GM23338 (cell line): ENCODE measurements at regions not wholly inside any gene's neighbourhood (a gene's known extent, or its start where the extent isn't known, plus 50 kb on each side); places are given as distances from the start of the nearest gene placed in this dataset.

Source experiments
- ATAC-seq: fragments of 200-7000 bp; cut with Tn5 transposase; 3 replicates; pipeline ENCODE4 v1.9.1; 2020
- DNase-seq: peaks from one replicate; pipeline ENCODE4 v3.0.0-alpha.2; 2015; ENCODE audit warnings: low spot score
- H2AFZ ChIP-seq: fragments of 200-600 bp; sonication (generic); 2 replicates; pipeline ENCODE4 v1.8.0; 2016; ENCODE audit warnings: antibody characterized with exemption, mild to moderate bottlenecking, moderate library complexity
- H3F3A ChIP-seq: fragments of 200-600 bp; sonication (generic); replicated peaks from 2 replicates; pipeline ENCODE4 v1.8.0; 2017; ENCODE audit warnings: antibody characterized with exemption, mixed run types, low read depth
- H3K27ac ChIP-seq: fragments of 200-600 bp; sonication (generic); 2 replicates; pipeline ENCODE4 v1.6.1; 2016; ENCODE audit warnings: low read depth
- H3K27me3 ChIP-seq: fragments of 200-600 bp; sonication (generic); 2 replicates; pipeline ENCODE4 v1.8.0; 2016; ENCODE audit warnings: mild to moderate bottlenecking, mixed run types, moderate library complexity; ENCODE audit not compliant: insufficient read depth
- H3K36me3 ChIP-seq: fragments of 200-600 bp; sonication (generic); 2 replicates; pipeline ENCODE4 v1.8.0; 2016; ENCODE audit warnings: mild to moderate bottlenecking; ENCODE audit not compliant: insufficient read depth
- H3K4me1 ChIP-seq: fragments of 200-600 bp; sonication (generic); 2 replicates; pipeline ENCODE4 v1.8.0; 2016; ENCODE audit warnings: mild to moderate bottlenecking, moderate library complexity; ENCODE audit not compliant: insufficient read depth
- H3K4me2 ChIP-seq: fragments of 200-600 bp; sonication (generic); 2 replicates; pipeline ENCODE4 v1.7.1; 2017; ENCODE audit warnings: mixed run types
- H3K4me3 ChIP-seq: fragments of 200-600 bp; sonication (generic); 2 replicates; pipeline ENCODE4 v1.6.1; 2016; ENCODE audit warnings: mixed run types
- H3K79me2 ChIP-seq: fragments of 200-600 bp; sonication (generic); replicated peaks from 2 replicates; pipeline ENCODE4 v1.8.0; 2017; ENCODE audit warnings: mild to moderate bottlenecking; ENCODE audit not compliant: insufficient read depth
- H3K9me2 ChIP-seq: fragments of 200-600 bp; sonication (generic); 2 replicates; pipeline ENCODE4 v1.8.0; 2017; ENCODE audit not compliant: insufficient read depth
- H4K20me1 ChIP-seq: fragments of 200-600 bp; sonication (generic); replicated peaks from 2 replicates; pipeline ENCODE4 v1.8.0; 2017; ENCODE audit warnings: mild to moderate bottlenecking; ENCODE audit not compliant: insufficient read depth
- H3K27ac Mint-ChIP-seq: 2 replicates; pipeline ENCODE4 v1.8.0; 2020; ENCODE audit warnings: inconsistent platforms, mild to moderate bottlenecking, moderate library complexity, mixed read lengths
- H3K27me3 Mint-ChIP-seq: 3 replicates; pipeline ENCODE4 v1.8.0; 2022; ENCODE audit warnings: low read depth, mild to moderate bottlenecking, moderate library complexity, mixed read lengths, inconsistent platforms; ENCODE audit not compliant: insufficient read depth, poor library complexity
- H3K36me3 Mint-ChIP-seq: 3 replicates; pipeline ENCODE4 v1.8.0; 2021; ENCODE audit warnings: low read depth, mild to moderate bottlenecking, inconsistent platforms, moderate library complexity, mixed read lengths
- H3K4me1 Mint-ChIP-seq: 3 replicates; pipeline ENCODE4 v1.8.0; 2020; ENCODE audit warnings: mild to moderate bottlenecking, inconsistent platforms, mixed read lengths
- H3K4me3 Mint-ChIP-seq: 3 replicates; pipeline ENCODE4 v1.8.0; 2021; ENCODE audit warnings: moderate library complexity, mild to moderate bottlenecking, inconsistent platforms, mixed read lengths
- H3K9me3 Mint-ChIP-seq: 3 replicates; pipeline ENCODE4 v1.8.0; 2020; ENCODE audit warnings: moderate library complexity, mild to moderate bottlenecking, inconsistent platforms, mixed read lengths
- CREB1 ChIP-seq: fragments of 250-450 bp; sonication (Bioruptor Pico); IDR thresholded peaks from 2 replicates; pipeline ENCODE4 v1.5.0; 2020; ENCODE audit warnings: low read depth, mild to moderate bottlenecking, moderate library complexity
- EZH2 ChIP-seq: fragments of 200-600 bp; sonication (generic); IDR thresholded peaks from one replicate; pipeline ENCODE4 v1.8.0; 2017; ENCODE audit warnings: antibody characterized with exemption, mild to moderate bottlenecking, low read depth; ENCODE audit not compliant: unreplicated experiment
- EZH2phosphoT487 ChIP-seq: fragments of 200-600 bp; sonication (generic); IDR thresholded peaks from one replicate; pipeline ENCODE4 v1.8.1; 2018; ENCODE audit warnings: antibody characterized with exemption; ENCODE audit not compliant: unreplicated experiment
- JUNB ChIP-seq: IDR thresholded peaks from one replicate; pipeline ENCODE4 v1.6.1; 2016; ENCODE audit warnings: antibody characterized with exemption; ENCODE audit not compliant: unreplicated experiment
- NANOG ChIP-seq: IDR thresholded peaks from 2 replicates; pipeline ENCODE4 v1.6.1; 2016; ENCODE audit warnings: antibody characterized with exemption, borderline replicate concordance
- POLR2AphosphoS5 ChIP-seq: IDR thresholded peaks from 2 replicates; pipeline ENCODE4 v1.6.1; 2016; ENCODE audit warnings: antibody characterized with exemption, low read depth
- STAT1 ChIP-seq: IDR thresholded peaks from one replicate; pipeline ENCODE4 v1.6.1; 2016; ENCODE audit warnings: antibody characterized with exemption; ENCODE audit not compliant: unreplicated experiment
- ZNF114 ChIP-seq: fragments of 250-450 bp; sonication (Bioruptor Pico); IDR thresholded peaks from 2 replicates; pipeline ENCODE4 v1.5.0; 2020; ENCODE audit warnings: mild to moderate bottlenecking, moderate library complexity
- ZNF331 ChIP-seq: fragments of 250-450 bp; sonication (Bioruptor Pico); IDR thresholded peaks from 2 replicates; pipeline ENCODE4 v1.5.0; 2020; ENCODE audit warnings: low read depth, mild to moderate bottlenecking, moderate library complexity
- ZNF462 ChIP-seq: fragments of 250-450 bp; sonication (Bioruptor Pico); IDR thresholded peaks from 2 replicates; pipeline ENCODE4 v1.5.0; 2020; ENCODE audit warnings: mild to moderate bottlenecking, moderate library complexity
- TF ChIP-seq, protein P1 (sequence below): IDR thresholded peaks from one replicate; pipeline ENCODE4 v1.6.1; 2018; ENCODE audit warnings: antibody characterized with exemption; ENCODE audit not compliant: unreplicated experiment
- TF ChIP-seq, protein P2 (sequence below): IDR thresholded peaks from 2 replicates; pipeline ENCODE4 v1.6.1; 2016; ENCODE audit warnings: antibody characterized with exemption
- TF ChIP-seq, protein P3 (sequence below), 2 experiments: fragments of 200-600 bp in 1 of 2; sonication (generic) in 1 of 2; conservative IDR thresholded peaks; 2 replicates each; pipeline versions ENCODE4 v1.5.1 to v1.6.1; 2016 to 2017; ENCODE audit warnings: antibody characterized with exemption in 2 of 2, low read depth in 2 of 2, mild to moderate bottlenecking in 2 of 2, moderate library complexity in 1 of 2

DNA sequence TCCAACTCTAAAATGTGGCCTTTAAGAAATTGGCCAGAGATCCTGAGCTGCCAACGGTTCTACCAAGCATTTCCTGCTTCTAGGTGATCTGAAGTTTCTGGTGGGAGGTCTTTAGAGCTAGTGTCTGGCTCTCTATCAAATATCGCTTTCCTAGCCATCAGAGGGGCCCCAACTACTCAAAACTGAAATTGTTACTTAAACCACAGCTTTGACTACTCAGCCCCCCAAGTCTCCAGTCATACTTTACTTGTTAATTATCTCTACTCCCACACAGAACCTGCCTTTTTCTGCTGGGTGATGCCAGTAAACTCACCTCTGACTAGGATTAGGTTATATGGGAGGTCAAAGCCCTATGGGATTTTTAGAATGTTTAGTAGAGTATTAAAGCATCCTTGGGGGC lies 95.1 kb downstream of the FASLG start:
- Mint-ChIP-seq H3K27ac (no peak overlapping the region), H3K27me3 (peaks cover 2% of the 10 kb centered on the region), H3K36me3 (no peaks in the 10 kb centered on the region), H3K9me3 (no peaks in the 10 kb centered on the region), H3K4me1 (no peaks in the 10 kb centered on the region), H3K4me3 (no peak overlapping the region)
- no peaks in the 10 kb centered on the region for H3K36me3 ChIP-seq
- no peak overlapping the region for H3K4me3 ChIP-seq
- TF ChIP-seq CREB1 (CRISPR knock-in tag), result no peak
- TF ChIP-seq EZH2, result no peak
- no peak for TF ChIP-seq POLR2AphosphoS5
- TF ChIP-seq, protein P1, sequence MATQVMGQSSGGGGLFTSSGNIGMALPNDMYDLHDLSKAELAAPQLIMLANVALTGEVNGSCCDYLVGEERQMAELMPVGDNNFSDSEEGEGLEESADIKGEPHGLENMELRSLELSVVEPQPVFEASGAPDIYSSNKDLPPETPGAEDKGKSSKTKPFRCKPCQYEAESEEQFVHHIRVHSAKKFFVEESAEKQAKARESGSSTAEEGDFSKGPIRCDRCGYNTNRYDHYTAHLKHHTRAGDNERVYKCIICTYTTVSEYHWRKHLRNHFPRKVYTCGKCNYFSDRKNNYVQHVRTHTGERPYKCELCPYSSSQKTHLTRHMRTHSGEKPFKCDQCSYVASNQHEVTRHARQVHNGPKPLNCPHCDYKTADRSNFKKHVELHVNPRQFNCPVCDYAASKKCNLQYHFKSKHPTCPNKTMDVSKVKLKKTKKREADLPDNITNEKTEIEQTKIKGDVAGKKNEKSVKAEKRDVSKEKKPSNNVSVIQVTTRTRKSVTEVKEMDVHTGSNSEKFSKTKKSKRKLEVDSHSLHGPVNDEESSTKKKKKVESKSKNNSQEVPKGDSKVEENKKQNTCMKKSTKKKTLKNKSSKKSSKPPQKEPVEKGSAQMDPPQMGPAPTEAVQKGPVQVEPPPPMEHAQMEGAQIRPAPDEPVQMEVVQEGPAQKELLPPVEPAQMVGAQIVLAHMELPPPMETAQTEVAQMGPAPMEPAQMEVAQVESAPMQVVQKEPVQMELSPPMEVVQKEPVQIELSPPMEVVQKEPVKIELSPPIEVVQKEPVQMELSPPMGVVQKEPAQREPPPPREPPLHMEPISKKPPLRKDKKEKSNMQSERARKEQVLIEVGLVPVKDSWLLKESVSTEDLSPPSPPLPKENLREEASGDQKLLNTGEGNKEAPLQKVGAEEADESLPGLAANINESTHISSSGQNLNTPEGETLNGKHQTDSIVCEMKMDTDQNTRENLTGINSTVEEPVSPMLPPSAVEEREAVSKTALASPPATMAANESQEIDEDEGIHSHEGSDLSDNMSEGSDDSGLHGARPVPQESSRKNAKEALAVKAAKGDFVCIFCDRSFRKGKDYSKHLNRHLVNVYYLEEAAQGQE, result no peak
- no peak for TF ChIP-seq ZNF114 (CRISPR knock-in tag)
- no peak for TF ChIP-seq EZH2phosphoT487
- TF ChIP-seq STAT1, result no peak
- TF ChIP-seq, protein P2, sequence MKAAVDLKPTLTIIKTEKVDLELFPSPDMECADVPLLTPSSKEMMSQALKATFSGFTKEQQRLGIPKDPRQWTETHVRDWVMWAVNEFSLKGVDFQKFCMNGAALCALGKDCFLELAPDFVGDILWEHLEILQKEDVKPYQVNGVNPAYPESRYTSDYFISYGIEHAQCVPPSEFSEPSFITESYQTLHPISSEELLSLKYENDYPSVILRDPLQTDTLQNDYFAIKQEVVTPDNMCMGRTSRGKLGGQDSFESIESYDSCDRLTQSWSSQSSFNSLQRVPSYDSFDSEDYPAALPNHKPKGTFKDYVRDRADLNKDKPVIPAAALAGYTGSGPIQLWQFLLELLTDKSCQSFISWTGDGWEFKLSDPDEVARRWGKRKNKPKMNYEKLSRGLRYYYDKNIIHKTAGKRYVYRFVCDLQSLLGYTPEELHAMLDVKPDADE, result no peak
- no peak for TF ChIP-seq JUNB
- TF ChIP-seq ZNF462 (CRISPR knock-in tag), result no peak
- no peak for TF ChIP-seq NANOG
- TF ChIP-seq, protein P3, sequence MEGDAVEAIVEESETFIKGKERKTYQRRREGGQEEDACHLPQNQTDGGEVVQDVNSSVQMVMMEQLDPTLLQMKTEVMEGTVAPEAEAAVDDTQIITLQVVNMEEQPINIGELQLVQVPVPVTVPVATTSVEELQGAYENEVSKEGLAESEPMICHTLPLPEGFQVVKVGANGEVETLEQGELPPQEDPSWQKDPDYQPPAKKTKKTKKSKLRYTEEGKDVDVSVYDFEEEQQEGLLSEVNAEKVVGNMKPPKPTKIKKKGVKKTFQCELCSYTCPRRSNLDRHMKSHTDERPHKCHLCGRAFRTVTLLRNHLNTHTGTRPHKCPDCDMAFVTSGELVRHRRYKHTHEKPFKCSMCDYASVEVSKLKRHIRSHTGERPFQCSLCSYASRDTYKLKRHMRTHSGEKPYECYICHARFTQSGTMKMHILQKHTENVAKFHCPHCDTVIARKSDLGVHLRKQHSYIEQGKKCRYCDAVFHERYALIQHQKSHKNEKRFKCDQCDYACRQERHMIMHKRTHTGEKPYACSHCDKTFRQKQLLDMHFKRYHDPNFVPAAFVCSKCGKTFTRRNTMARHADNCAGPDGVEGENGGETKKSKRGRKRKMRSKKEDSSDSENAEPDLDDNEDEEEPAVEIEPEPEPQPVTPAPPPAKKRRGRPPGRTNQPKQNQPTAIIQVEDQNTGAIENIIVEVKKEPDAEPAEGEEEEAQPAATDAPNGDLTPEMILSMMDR (conservative IDR thresholded peaks at IDR 0.05; ENCODE audit: low read depth in 2 of 2), result no peak
- TF ChIP-seq ZNF331 (CRISPR knock-in tag), result no peak
- no peaks in the 10 kb centered on the region for H3K27me3 ChIP-seq
- no peaks in the 10 kb centered on the region for H3K79me2 ChIP-seq
- H2AFZ ChIP-seq, result no peak overlapping the region
- DNase-seq (no peak), ATAC-seq (no peak)
- no peaks in the 10 kb centered on the region for H3K9me2 ChIP-seq
- no peaks in the 10 kb centered on the region for H4K20me1 ChIP-seq
- no peaks in the 10 kb centered on the region for H3F3A ChIP-seq
- no peak overlapping the region for H3K4me2 ChIP-seq
- H3K4me1 ChIP-seq, result no peaks in the 10 kb centered on the region
- H3K27ac ChIP-seq, result no peak overlapping the region
